Sciatic nerve (tissue), 2 donors: ENCODE measurements at regions not wholly inside any gene's neighbourhood (a gene's known extent, or its start where the extent isn't known, plus 50 kb on each side); places are given as distances from the start of the nearest gene placed in this dataset.
"Not testable (repeated sequence)": the region's sequence is repeated elsewhere in the genome, so short reads cannot be mapped to it uniquely, and the experiment has no call there.

Experiments
- ATAC-seq: fragments of 200-7000 bp; cut with Tn5 transposase; one replicate; pipeline ENCODE4 v1.9.1; 2020; ENCODE audit warnings: mild to moderate bottlenecking, moderate library complexity
- DNase-seq: peaks from one replicate; pipeline ENCODE4 v3.0.0-alpha.2; 2020; ENCODE audit warnings: low spot score
- intact Hi-C: fragments of 100-400 bp; cut with DNase I; formaldehyde crosslinking; loops from one replicate; pipeline ENCODE4 v1.14.2; 2022
- donor health status: DM: no; HTN: no; CAD: no.
- donor health status: DM: no; HTN: no; CAD: no.

GRCh38 chr21:9014243-9014734 lies 1507.1 kb upstream of the TPTE start:
- DNase-seq, intact Hi-C loops, ATAC-seq: not testable (repeated sequence)

DNA sequence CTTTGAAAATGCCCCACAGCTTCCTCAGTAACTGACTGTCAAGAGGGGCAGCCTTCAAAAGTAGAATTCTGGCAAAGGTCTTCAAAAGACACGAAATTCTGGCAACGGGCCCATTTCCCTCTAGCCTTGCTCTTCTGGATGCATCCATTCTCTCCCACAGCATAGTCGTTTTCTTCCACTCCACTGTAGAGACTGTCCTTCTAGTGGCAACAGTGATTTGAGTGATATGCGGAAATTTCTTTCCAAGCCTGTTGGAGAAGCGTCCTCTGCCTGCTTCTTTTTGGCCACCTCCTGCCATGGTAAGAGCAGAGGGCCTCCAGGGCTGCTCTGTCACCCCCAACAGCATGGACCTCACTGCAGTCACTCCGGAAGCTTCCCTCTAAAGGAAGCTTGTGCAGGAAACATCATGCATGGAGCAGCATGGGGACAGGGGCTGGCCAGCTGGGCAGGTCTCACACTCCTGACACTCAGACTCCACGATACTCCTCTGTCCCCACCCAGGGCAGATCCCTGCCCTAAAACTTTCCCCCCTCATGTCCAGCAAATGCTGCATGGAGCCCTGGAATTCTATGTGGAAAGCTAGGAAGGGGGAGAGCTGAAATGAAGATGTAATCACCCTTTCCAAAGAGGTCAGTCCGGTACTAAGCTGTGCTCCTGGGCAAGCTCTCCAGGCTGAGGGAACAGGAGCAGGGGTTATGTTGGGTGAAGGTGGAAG lies 1505.7 kb upstream of the TPTE start:
- ATAC-seq, intact Hi-C loops, DNase-seq: not testable (repeated sequence)

GRCh38 chr21:9017206-9017605 lies 1504.2 kb upstream of the TPTE start:
- ATAC-seq, intact Hi-C loops, DNase-seq: not testable (repeated sequence)

- DNase-seq, intact Hi-C loops, ATAC-seq: not testable (repeated sequence)
Measured at GRCh38 chr21:9018731-9019253, 1502.6 kb upstream of the TPTE start.

- intact Hi-C loops, DNase-seq, ATAC-seq: not testable (repeated sequence)
Measured at GRCh38 chr21:9024006-9024767, 1497.2 kb upstream of the TPTE start.

GRCh38 chr21:9026729-9027416 lies 1494.5 kb upstream of the TPTE start:
- DNase-seq, ATAC-seq, intact Hi-C loops: not testable (repeated sequence)

DNA sequence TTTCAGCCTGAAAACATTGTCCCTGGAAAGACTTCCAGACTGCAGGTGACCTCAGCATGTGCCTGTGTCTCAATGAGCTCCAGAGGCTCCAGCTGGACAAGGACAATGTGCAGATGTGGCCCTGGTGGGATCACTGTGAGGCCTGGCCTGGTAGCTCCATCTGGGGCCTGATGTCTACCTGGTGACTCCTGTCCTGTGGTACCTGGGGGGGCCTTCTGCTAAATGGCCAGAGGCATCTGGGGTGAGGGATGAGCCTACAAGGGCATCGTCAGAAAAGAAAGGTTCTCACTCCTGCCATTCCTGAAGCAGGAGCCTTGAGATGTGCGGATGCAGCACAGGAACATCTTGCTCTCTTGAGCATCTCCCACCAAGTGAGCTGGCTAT lies 1494.0 kb upstream of the TPTE start:
- DNase-seq, ATAC-seq, intact Hi-C loops: not testable (repeated sequence)

DNA sequence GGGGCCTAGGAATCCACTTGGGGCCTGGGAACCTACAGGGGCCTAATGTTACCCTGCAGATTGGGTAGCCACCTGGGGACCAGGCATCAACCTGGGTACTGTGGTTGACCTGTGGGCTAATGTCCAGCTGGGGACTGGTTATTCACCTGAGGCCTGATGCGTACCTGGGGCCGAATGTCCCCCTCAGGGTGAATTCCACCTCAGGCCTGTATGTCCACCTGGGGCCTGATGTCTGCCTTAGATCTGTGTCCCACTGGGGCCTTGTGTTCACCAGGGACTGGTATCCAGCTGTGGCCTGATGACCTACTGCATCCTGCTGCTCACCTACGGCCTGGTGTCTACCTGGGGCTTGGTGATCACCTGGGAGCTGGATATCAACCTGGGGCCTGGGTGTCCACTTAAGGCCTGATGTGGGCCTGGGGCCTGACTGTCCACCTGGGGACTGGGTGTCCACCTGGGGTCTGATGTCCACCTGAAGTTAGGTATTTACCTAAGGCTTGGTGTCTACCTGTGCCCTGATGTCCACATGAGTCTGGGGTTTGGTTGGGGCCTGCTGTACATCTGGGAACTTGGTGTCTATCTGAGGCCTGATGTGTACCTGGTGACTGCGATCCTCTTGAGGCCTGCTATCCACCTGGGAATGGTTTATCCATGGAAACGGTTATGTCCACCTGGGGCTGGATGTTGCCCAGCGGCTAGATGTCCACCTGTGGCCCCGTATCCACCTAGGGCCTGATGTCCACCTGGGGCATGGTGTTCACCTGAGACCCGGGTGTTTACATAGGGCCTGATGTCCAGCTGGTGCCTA lies 1492.6 kb upstream of the TPTE start:
- intact Hi-C loops, ATAC-seq, DNase-seq: not testable (repeated sequence)

DNA sequence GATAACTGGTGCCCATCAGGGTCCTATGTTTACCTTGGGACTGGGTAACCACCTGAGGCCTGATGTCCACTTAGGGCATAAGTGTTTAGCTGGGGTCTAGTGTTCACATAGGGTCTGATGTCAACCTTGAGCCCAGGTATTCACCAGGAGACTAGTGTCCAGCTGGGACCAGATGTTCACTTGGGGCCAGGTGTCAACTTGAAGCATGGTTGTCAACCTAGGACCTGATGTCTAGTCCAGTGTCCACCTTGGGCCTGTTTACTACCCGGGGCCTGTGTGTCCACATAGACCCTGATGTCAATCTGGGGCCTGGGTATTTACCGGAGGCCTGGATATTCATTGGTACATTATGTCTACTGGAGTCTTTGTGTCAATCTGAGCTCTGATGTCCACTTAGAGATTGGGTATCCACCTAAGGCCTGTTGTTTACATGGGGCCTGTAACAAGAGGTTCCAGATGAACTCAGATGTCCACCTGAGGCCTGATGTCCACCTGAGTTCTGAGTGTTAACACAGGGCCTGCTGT lies 1491.2 kb upstream of the TPTE start:
- DNase-seq, ATAC-seq, intact Hi-C loops: not testable (repeated sequence)

- intact Hi-C loops, DNase-seq, ATAC-seq: not testable (repeated sequence)
Measured at GRCh38 chr21:9031482-9032374, 1489.7 kb upstream of the TPTE start.

DNA sequence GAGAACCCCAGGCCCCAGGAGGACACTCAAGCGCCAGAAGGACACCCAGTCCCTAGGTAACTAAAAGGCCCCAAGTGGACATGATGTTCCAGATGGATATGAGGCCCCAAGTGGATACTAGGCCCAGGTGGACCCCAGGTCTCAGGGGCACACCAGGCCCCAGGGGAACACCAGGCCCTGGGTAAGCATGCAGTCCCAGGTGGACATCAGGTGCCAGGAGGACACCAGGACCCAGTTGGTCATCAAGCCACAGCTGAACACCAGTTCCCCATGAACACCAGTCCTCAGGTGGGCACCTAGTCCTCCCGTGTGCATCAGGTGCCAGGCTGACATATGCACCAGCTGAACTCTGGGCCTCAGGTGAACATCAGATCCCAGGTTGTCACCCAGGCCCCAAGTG lies 1488.8 kb upstream of the TPTE start:
- DNase-seq, ATAC-seq, intact Hi-C loops: not testable (repeated sequence)

DNA sequence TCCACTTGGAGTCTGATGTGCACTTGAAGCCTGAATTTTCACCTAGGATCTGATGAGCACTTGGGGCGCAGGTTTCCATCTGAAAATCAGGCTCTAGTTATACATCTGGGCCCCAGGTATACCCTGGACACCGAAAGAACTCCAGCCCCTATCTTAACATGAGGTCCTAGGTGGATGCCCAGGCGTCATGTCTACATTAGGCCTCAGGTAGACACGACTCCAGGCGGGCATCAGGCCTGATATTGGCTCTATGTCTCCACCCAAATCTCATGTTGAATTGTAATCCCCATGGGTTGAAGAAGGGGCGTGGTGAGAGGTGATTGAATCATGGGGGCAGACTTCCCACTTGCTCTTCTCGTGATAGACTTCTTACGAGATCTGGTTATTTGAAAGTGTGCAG lies 1488.1 kb upstream of the TPTE start:
- DNase-seq, ATAC-seq, intact Hi-C loops: not testable (repeated sequence)

DNA sequence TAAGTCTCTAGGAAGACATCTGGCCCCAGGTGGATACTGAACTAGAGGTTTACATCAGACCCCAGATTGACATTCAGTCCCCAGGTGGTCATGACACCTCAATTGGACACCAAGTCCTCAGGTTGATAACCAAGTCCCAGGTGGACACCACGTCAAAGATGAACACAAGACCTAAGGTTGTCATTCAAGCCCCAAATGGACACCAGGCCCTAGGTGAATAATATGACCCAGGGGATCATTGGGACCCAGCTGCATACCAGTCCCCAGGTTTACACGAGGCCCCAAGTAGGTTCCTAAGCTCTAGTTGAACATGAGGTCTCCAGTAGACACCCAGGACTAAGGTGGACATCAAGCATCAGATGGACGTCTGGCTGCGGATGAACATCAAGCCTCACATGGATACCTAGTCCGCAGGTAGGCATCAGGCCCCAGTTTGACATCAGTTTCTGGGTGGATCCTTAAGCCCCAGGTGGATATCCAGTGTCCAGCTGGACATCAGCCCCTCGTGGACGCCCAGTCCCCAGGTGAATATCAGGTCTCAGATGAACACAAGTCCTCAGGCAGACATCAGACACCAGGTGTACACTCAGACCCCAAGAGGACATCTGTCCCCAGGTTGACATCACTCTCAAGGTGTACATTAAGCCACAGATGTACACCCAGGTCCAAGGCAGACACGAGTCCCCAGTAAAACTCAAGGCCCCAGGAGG lies 1486.7 kb upstream of the TPTE start:
- DNase-seq, intact Hi-C loops, ATAC-seq: not testable (repeated sequence)

DNA sequence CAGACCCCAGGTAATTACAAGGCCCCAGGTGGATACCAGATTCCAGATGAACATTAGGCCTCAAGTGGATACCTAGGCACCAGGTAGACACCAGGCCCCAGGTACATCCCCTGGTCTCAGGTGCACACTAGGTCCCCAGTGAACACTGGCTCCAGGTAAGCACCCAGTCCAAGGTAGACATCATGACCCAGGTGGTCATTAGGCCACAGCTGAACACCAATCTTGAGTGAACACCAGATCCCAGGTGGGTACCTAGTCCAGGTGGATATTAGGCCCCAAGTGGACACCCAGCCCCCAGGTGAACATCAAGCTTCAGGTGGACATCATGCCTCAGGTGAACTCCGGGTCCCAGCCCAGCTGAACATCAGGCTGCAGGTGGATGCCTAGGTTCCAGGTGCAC lies 1486.2 kb upstream of the TPTE start:
- intact Hi-C loops, ATAC-seq, DNase-seq: not testable (repeated sequence)

DNA sequence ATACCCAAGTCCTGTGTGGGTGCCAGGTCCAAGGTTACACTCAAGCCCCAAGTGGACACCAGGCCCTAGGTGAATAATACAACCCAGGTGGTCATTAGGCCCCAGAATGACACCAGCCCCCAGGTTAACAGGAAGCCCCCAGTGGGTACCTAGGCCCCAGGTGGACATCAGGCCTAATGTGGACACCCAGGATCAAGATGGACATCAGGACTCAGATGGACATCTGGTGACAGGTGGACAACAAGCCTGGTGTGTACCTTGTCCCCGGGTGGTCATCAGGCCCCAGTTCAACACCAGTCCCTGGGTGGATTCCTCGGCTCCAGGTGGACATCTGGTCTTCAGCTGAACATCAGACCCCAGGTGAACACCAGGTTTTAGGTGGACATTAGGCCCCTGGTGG lies 1485.4 kb upstream of the TPTE start:
- DNase-seq, intact Hi-C loops, ATAC-seq: not testable (repeated sequence)

- ATAC-seq, DNase-seq, intact Hi-C loops: not testable (repeated sequence)
Measured at GRCh38 chr21:9036966-9037587, 1484.3 kb upstream of the TPTE start.
